Stromal cell of bone marrow (primary cell): ENCODE measurements at regions not wholly inside any gene's neighbourhood (a gene's known extent, or its start where the extent isn't known, plus 50 kb on each side); places are given as distances from the start of the nearest gene placed in this dataset.

Experiments used
- DNase-seq: peaks from one replicate; pipeline ENCODE4 v3.0.0-alpha.2; 2012; ENCODE audit warnings: low read depth

GRCh38 chr18:5640939-5641338, 97.1 kb upstream of the EPB41L3 start:
- DNase-seq = no peak

GRCh38 chr18:5639131-5639530, 95.3 kb upstream of the EPB41L3 start:
- no peak for DNase-seq

GRCh38 chr18:5632041-5632440, 88.2 kb upstream of the EPB41L3 start:
- no peak for DNase-seq

GRCh38 chr18:5630900-5631413, 87.2 kb upstream of the EPB41L3 start:
- DNase-seq = no peak

- no peak for DNase-seq
These were observed 86.5 kb upstream of the EPB41L3 start for GRCh38 chr18:5630057-5630899.

GRCh38 chr18:5628512-5629255, 84.9 kb upstream of the EPB41L3 start:
- no peak for DNase-seq

GRCh38 chr18:5627776-5628511, 84.1 kb upstream of the EPB41L3 start:
- DNase-seq = no peak

GRCh38 chr18:5626130-5626880, 82.5 kb upstream of the EPB41L3 start:
- DNase-seq = no peak

GRCh38 chr18:5625076-5625475, 81.3 kb upstream of the EPB41L3 start:
- DNase-seq = no peak

- no peak for DNase-seq
These were observed 79.1 kb upstream of the EPB41L3 start for GRCh38 chr18:5622905-5623304.

- no peak for DNase-seq
These were observed 76.5 kb upstream of the EPB41L3 start for GRCh38 chr18:5620289-5620688.

GRCh38 chr18:5619376-5619775, 75.6 kb upstream of the EPB41L3 start:
- DNase-seq = no peak

- no peak for DNase-seq
These were observed 74.4 kb upstream of the EPB41L3 start for GRCh38 chr18:5618047-5618688.

GRCh38 chr18:5611221-5611620, 67.4 kb upstream of the EPB41L3 start:
- no peak for DNase-seq

GRCh38 chr18:5608846-5609245, 65.0 kb upstream of the EPB41L3 start:
- no peak for DNase-seq

- DNase-seq = no peak
These were observed 63.2 kb upstream of the EPB41L3 start for GRCh38 chr18:5606951-5607350.

- DNase-seq = no peak
These were observed 61.0 kb upstream of the EPB41L3 start for GRCh38 chr18:5604778-5605177.

GRCh38 chr18:5603153-5603552, 59.4 kb upstream of the EPB41L3 start:
- DNase-seq = no peak

GRCh38 chr18:5601188-5601624, 57.4 kb upstream of the EPB41L3 start:
- no peak for DNase-seq

GRCh38 chr18:5600378-5601071, 56.7 kb upstream of the EPB41L3 start:
- no peak for DNase-seq

- DNase-seq = no peak
These were observed 52.8 kb upstream of the EPB41L3 start for GRCh38 chr18:5596585-5596984.
